ENCODE measurements at regions not wholly inside any gene's neighbourhood (a gene's known extent, or its start where the extent isn't known, plus 50 kb on each side); places are given as distances from the start of the nearest gene placed in this dataset.

- TF ChIP-seq ZNF549 (CRISPR knock-in tag; IDR thresholded peaks at IDR 0.05) (no peak), ZNF263 (CRISPR knock-in tag; IDR thresholded peaks at IDR 0.05) (peak; percentile 62), FOSL2 (CRISPR knock-in tag; IDR thresholded peaks at IDR 0.05) (peak; percentile 24; the same call in 1 of the 2 replicates), STAT6 (CRISPR knock-in tag; IDR thresholded peaks at IDR 0.05; ENCODE audit: borderline replicate concordance) (no peak), MXI1 (IDR thresholded peaks at IDR 0.05; ENCODE audit: borderline replicate concordance, low read depth, low read length) (0 out of 3 replicates have a peak, but pooled peaks have one; percentile 26), SAP130 (CRISPR knock-in tag; IDR thresholded peaks at IDR 0.05; ENCODE audit: low read depth) (peak; percentile 36; the same call in 1 of the 2 replicates), USF2 (IDR thresholded peaks at IDR 0.05; ENCODE audit: low read depth, low read length) (peak; percentile 57; the same call in 1 of the 2 replicates), USF2 (CRISPR knock-in tag; IDR thresholded peaks at IDR 0.05; ENCODE audit: borderline replicate concordance) (peak; percentile 41; the same call in 1 of the 2 replicates), BATF2 (CRISPR knock-in tag; IDR thresholded peaks at IDR 0.05) (0 out of 2 replicates have a peak, but pooled peaks have one; percentile 24), GABPB1 (CRISPR knock-in tag; IDR thresholded peaks at IDR 0.05) (no peak), HIVEP1 (CRISPR knock-in tag; IDR thresholded peaks at IDR 0.05) (no peak), NFAT5 (CRISPR knock-in tag; IDR thresholded peaks at IDR 0.05) (no peak), ZNF260 (CRISPR knock-in tag; IDR thresholded peaks at IDR 0.05; ENCODE audit: borderline replicate concordance, low read depth) (no peak), LCORL (IDR thresholded peaks at IDR 0.05) (peak; percentile 44; the same call in 1 of the 2 replicates), LCORL (CRISPR knock-in tag; IDR thresholded peaks at IDR 0.05) (no peak), BHLHE40 (IDR thresholded peaks at IDR 0.05; ENCODE audit: low read length) (no peak), GATAD2A (CRISPR knock-in tag; IDR thresholded peaks at IDR 0.05) (peak; percentile 49; the same call in 1 of the 2 replicates)
These were observed 147.5 kb upstream of the GSE1 start (continued) for GRCh38 chr16:85465328-85466303.
